ENCODE measurements at regions not wholly inside any gene's neighbourhood (a gene's known extent, or its start where the extent isn't known, plus 50 kb on each side); places are given as distances from the start of the nearest gene placed in this dataset.
"Not testable (repeated sequence)": the region's sequence is repeated elsewhere in the genome, so short reads cannot be mapped to it uniquely, and the experiment has no call there.

DNA sequence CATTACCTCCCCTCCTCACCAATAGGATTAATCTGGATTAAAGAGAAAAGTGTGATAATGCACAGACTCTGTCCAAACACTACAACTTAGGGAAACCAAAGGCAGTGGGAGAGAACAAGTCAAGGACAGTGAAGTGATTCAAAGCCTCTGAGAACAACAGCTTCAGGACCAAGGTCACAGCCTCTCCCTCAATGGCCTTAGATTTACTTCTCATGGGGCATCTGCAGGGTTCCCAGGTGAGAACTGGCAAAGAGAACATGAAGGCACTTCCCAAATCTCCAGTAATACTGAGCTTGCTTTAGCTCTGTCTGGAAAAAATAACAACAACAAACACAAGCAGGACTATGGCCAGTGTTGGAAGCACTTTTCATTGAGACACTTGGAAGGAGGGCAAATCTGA is 99.8 kb upstream of the GOLGA6L22 start:
- intact Hi-C loops (cut with micrococcal nuclease); H3K9me3 ChIP-seq (ENCODE audit: control insufficient read depth in 1 of 2, insufficient read depth in 1 of 2, low read depth in 1 of 2, low read length in 2 of 2); RAD21 ChIA-PET (ENCODE audit: low non-redundant PET in 1 of 2, low total read pairs in 2 of 2, uncharacterized antibody in 2 of 2, unreplicated experiment in 2 of 2); H3K9me2 ChIP-seq (ENCODE audit: insufficient read depth); H3K27me3 ChIP-seq (ENCODE audit: insufficient read depth, low read length); H2AFZ ChIP-seq (ENCODE audit: low read depth, low read length, poor library complexity, severe bottlenecking); H3K9ac ChIP-seq (ENCODE audit: low read length); H3K4me1 ChIP-seq (ENCODE audit: control insufficient read depth in 1 of 2, insufficient read depth in 2 of 2, low read length in 2 of 2); H3K4me2 ChIP-seq (ENCODE audit: low read length); H3K79me2 ChIP-seq (ENCODE audit: insufficient read depth, low read length); H3K27ac ChIP-seq (ENCODE audit: low read depth, low read length); H3K4me3 ChIP-seq (replicated peaks in 1 of 2; ENCODE audit: low read depth in 1 of 2, low read length in 2 of 2); CTCF ChIA-PET; DNase-seq (ENCODE audit: low read depth, low spot score); H4K20me1 ChIP-seq (ENCODE audit: insufficient read depth); ATAC-seq; H3K36me3 ChIP-seq (ENCODE audit: control insufficient read depth in 1 of 2, insufficient read depth in 2 of 2, low read length in 2 of 2); BruUV-seq (replicated peaks); POLR2A ChIA-PET: not testable (repeated sequence)

DNA sequence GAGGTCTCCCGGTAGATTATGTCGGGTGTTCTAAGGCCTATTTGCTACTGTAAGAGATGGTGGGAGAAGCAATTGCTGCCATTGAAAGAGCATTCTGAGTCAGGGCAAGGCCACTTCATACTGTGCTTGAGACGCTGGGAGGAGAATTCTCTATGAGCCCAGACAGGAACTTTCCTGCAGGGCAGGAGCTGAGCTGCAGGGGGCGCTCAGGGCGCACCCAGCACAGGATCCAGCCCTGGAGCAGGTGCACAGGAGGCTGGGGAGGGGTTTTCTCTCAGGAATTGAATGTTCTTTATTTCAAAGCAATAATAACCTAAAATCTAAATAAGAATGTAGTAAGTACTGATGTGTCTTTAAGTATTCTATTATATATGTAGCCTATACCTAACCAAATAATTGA is 99.1 kb upstream of the GOLGA6L22 start:
- CTCF ChIA-PET; POLR2A ChIA-PET; H3K36me3 ChIP-seq (ENCODE audit: control insufficient read depth in 1 of 2, insufficient read depth in 2 of 2, low read length in 2 of 2); H2AFZ ChIP-seq (ENCODE audit: low read depth, low read length, poor library complexity, severe bottlenecking); H3K4me2 ChIP-seq (ENCODE audit: low read length); H3K4me1 ChIP-seq (ENCODE audit: control insufficient read depth in 1 of 2, insufficient read depth in 2 of 2, low read length in 2 of 2); H3K27me3 ChIP-seq (ENCODE audit: insufficient read depth, low read length); H4K20me1 ChIP-seq (ENCODE audit: insufficient read depth); H3K9me2 ChIP-seq (ENCODE audit: insufficient read depth); RAD21 ChIA-PET (ENCODE audit: low non-redundant PET in 1 of 2, low total read pairs in 2 of 2, uncharacterized antibody in 2 of 2, unreplicated experiment in 2 of 2); H3K9ac ChIP-seq (ENCODE audit: low read length); H3K79me2 ChIP-seq (ENCODE audit: insufficient read depth, low read length); H3K4me3 ChIP-seq (replicated peaks in 1 of 2; ENCODE audit: low read depth in 1 of 2, low read length in 2 of 2); intact Hi-C loops (cut with micrococcal nuclease); BruUV-seq (replicated peaks); DNase-seq (ENCODE audit: low read depth, low spot score); H3K27ac ChIP-seq (ENCODE audit: low read depth, low read length); H3K9me3 ChIP-seq (ENCODE audit: control insufficient read depth in 1 of 2, insufficient read depth in 1 of 2, low read depth in 1 of 2, low read length in 2 of 2): not testable (repeated sequence)
- ATAC-seq, result peak; percentile 94

DNA sequence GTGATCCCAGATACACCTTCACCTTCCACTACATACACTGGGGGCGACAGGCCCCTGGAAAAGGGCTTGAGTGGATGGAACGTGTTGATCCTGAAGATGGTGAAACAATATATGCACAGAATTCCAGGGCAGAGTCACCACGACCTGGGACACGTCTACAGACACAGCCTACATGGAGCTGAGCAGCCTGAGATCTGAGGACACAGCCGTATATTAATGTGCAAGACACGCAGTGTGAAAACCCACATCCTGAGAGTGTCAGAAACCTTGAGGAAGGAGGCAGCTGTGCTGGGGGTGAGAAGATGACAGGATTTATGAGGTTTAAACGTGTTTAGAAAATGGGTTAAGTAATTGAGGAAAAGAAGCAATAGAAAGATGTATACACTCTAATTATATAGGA is 98.0 kb upstream of the GOLGA6L22 start:
- H3K27ac ChIP-seq (ENCODE audit: low read depth, low read length); DNase-seq (ENCODE audit: low read depth, low spot score); CTCF ChIA-PET; POLR2A ChIA-PET; ATAC-seq; H3K79me2 ChIP-seq (ENCODE audit: insufficient read depth, low read length); H3K36me3 ChIP-seq (ENCODE audit: control insufficient read depth in 1 of 2, insufficient read depth in 2 of 2, low read length in 2 of 2); H2AFZ ChIP-seq (ENCODE audit: low read depth, low read length, poor library complexity, severe bottlenecking); H3K4me2 ChIP-seq (ENCODE audit: low read length); H3K27me3 ChIP-seq (ENCODE audit: insufficient read depth, low read length); H3K4me1 ChIP-seq (ENCODE audit: control insufficient read depth in 1 of 2, insufficient read depth in 2 of 2, low read length in 2 of 2); intact Hi-C loops (cut with micrococcal nuclease); H3K4me3 ChIP-seq (replicated peaks in 1 of 2; ENCODE audit: low read depth in 1 of 2, low read length in 2 of 2); BruUV-seq (replicated peaks); RAD21 ChIA-PET (ENCODE audit: low non-redundant PET in 1 of 2, low total read pairs in 2 of 2, uncharacterized antibody in 2 of 2, unreplicated experiment in 2 of 2); H3K9me2 ChIP-seq (ENCODE audit: insufficient read depth); H3K9ac ChIP-seq (ENCODE audit: low read length); H3K9me3 ChIP-seq (ENCODE audit: control insufficient read depth in 1 of 2, insufficient read depth in 1 of 2, low read depth in 1 of 2, low read length in 2 of 2); H4K20me1 ChIP-seq (ENCODE audit: insufficient read depth): not testable (repeated sequence)

DNA sequence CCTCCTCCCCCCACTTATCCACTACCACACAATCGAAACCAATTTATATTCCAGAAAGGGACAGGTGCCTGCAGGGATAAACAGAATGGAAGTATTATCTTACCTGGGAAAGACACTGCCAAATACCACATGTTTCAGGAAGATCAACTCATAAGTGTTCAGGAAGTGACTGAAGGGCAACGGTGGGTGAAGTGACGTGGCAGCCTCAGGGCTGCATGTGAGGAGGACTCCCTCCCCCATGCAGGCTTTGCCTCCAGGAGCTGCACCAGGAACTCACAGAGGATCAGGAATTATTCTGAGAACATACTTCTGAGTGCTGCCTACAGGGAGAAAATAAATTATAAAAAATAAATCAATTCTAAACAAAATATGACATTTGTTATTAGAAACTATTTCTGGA is 96.2 kb upstream of the GOLGA6L22 start:
- H3K4me1 ChIP-seq (ENCODE audit: control insufficient read depth in 1 of 2, insufficient read depth in 2 of 2, low read length in 2 of 2); H3K9ac ChIP-seq (ENCODE audit: low read length); H3K9me2 ChIP-seq (ENCODE audit: insufficient read depth); RAD21 ChIA-PET (ENCODE audit: low non-redundant PET in 1 of 2, low total read pairs in 2 of 2, uncharacterized antibody in 2 of 2, unreplicated experiment in 2 of 2); H3K4me3 ChIP-seq (replicated peaks in 1 of 2; ENCODE audit: low read depth in 1 of 2, low read length in 2 of 2); H2AFZ ChIP-seq (ENCODE audit: low read depth, low read length, poor library complexity, severe bottlenecking); DNase-seq (ENCODE audit: low read depth, low spot score); H4K20me1 ChIP-seq (ENCODE audit: insufficient read depth); BruUV-seq (replicated peaks); intact Hi-C loops (cut with micrococcal nuclease); H3K27ac ChIP-seq (ENCODE audit: low read depth, low read length); H3K27me3 ChIP-seq (ENCODE audit: insufficient read depth, low read length); CTCF ChIA-PET; H3K79me2 ChIP-seq (ENCODE audit: insufficient read depth, low read length); H3K36me3 ChIP-seq (ENCODE audit: control insufficient read depth in 1 of 2, insufficient read depth in 2 of 2, low read length in 2 of 2); ATAC-seq; H3K9me3 ChIP-seq (ENCODE audit: control insufficient read depth in 1 of 2, insufficient read depth in 1 of 2, low read depth in 1 of 2, low read length in 2 of 2); POLR2A ChIA-PET; H3K4me2 ChIP-seq (ENCODE audit: low read length): not testable (repeated sequence)

DNA sequence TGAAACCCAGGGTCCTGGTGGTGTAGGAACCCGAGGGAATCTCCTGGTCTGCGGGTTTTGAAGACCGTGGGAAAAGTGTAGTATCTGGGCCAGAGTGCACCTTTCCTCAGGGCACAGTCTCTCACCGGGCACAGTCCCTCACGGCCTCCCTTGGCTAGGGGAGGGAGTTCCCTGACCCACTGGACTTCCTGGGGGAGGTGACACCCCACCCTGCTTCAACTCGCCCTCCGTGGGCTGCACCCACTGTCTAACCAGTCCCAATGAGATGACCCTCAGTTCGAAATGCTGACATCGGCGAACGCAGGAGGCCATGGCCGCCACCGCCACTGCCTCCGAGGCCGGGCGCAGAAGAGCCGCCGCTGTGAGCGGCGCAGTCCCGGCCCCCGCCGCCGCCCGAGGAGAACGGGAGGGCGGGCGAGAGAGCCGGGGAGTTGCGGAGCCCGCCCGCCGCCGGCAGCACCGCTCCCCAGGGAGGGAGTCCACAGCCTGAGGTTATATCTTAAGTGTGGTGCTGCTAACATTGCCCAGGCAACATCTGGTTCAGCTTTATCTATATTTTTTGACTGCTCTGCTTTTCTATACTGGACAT is 87.4 kb upstream of the GOLGA6L22 start:
- H3K4me2 ChIP-seq (ENCODE audit: low read length); H4K20me1 ChIP-seq (ENCODE audit: insufficient read depth); H3K9ac ChIP-seq (ENCODE audit: low read length); H2AFZ ChIP-seq (ENCODE audit: low read depth, low read length, poor library complexity, severe bottlenecking); RAD21 ChIA-PET (ENCODE audit: low non-redundant PET in 1 of 2, low total read pairs in 2 of 2, uncharacterized antibody in 2 of 2, unreplicated experiment in 2 of 2); H3K79me2 ChIP-seq (ENCODE audit: insufficient read depth, low read length); H3K4me3 ChIP-seq (replicated peaks in 1 of 2; ENCODE audit: low read depth in 1 of 2, low read length in 2 of 2); ATAC-seq; H3K36me3 ChIP-seq (ENCODE audit: control insufficient read depth in 1 of 2, insufficient read depth in 2 of 2, low read length in 2 of 2); H3K4me1 ChIP-seq (ENCODE audit: control insufficient read depth in 1 of 2, insufficient read depth in 2 of 2, low read length in 2 of 2); CTCF ChIA-PET; H3K27ac ChIP-seq (ENCODE audit: low read depth, low read length); intact Hi-C loops (cut with micrococcal nuclease); BruUV-seq (replicated peaks); POLR2A ChIA-PET; DNase-seq (ENCODE audit: low read depth, low spot score); H3K27me3 ChIP-seq (ENCODE audit: insufficient read depth, low read length); H3K9me3 ChIP-seq (ENCODE audit: control insufficient read depth in 1 of 2, insufficient read depth in 1 of 2, low read depth in 1 of 2, low read length in 2 of 2); H3K9me2 ChIP-seq (ENCODE audit: insufficient read depth): not testable (repeated sequence)
